ENCODE measurements at regions not wholly inside any gene's neighbourhood (a gene's known extent, or its start where the extent isn't known, plus 50 kb on each side); places are given as distances from the start of the nearest gene placed in this dataset. TPM values are rescaled to one million over a fixed set of nuclear protein-coding genes. Genes with fewer than 3 reads are reported as not detected.

- Histone ChIP-seq H3K27ac (ENCODE audit: low read depth, low read length, poor library complexity, severe bottlenecking) (no peak overlapping the region), H3K9me2 (ENCODE audit: insufficient read depth, low read length) (no peaks in the 10 kb centered on the region), H3K4me1 (ENCODE audit: insufficient read depth, low read length, poor library complexity, severe bottlenecking) (no peaks in the 10 kb centered on the region), H3K9me3 (ENCODE audit: low read length) (no peaks in the 10 kb centered on the region), H4K20me1 (ENCODE audit: insufficient read depth, low read length) (no peaks in the 10 kb centered on the region), H2AFZ (ENCODE audit: low read length) (no peak overlapping the region), H3K79me2 (ENCODE audit: insufficient read depth, low read depth, low read length) (no peaks in the 10 kb centered on the region), H3K4me2 (ENCODE audit: low read length) (no peak overlapping the region), H3K4me3 (ENCODE audit: low read depth, low read length, poor library complexity, severe bottlenecking) (no peak overlapping the region), H3K36me3 (ENCODE audit: insufficient read depth, low read length) (peaks cover 9% of the 10 kb centered on the region; the same call in 1 of the 2 replicates)
- intact Hi-C loops (cut with micrococcal nuclease; ENCODE audit: unreplicated experiment): no loop called here
- TF ChIP-seq CTCF (conservative IDR thresholded peaks at IDR 0.05; ENCODE audit: low read length): no peak
- ChIA-PET POLR2A (no interaction called here), CTCF (ENCODE audit: unreplicated experiment) (no interaction called here)
- no TSS peak for BruUV-seq (replicated peaks)
- DNase-seq (ENCODE audit: low spot score): no peak
Measured at GRCh38 chr1:101075926-101076325, 50.3 kb upstream of the DPH5 start.

Small RNAs in the stretch of these regions (small RNA-seq; reads per million reads assigned to genes)
- gene RF00424: not detected
